ENCODE measurements at regions not wholly inside any gene's neighbourhood (a gene's known extent, or its start where the extent isn't known, plus 50 kb on each side); places are given as distances from the start of the nearest gene placed in this dataset.

GRCh38 chr6:21664314-21665109, 71.0 kb downstream of the SOX4 start:
- no peak for DNase-seq (ENCODE audit: low spot score in 2 of 2)
- WGBS, 2 donors = 2% methylated on average over 63 to 65 of the region's 73 CpGs
- TF ChIP-seq POLR2A (IDR thresholded peaks at IDR 0.05) (no peak), EP300 (IDR thresholded peaks at IDR 0.05) (no peak)
- H3K4me1 ChIP-seq = peaks cover 0 to 34% (median 2%) of the 10 kb centered on the region in 4 donors
- H3K27ac ChIP-seq = peak overlapping the region in 2 of 4 donors; percentile 20 to 76
- no peaks in the 10 kb centered on the region for H3K36me3 ChIP-seq
- H3K27me3 ChIP-seq = peaks cover 0 to 29% of the 10 kb centered on the region in 2 donors
- H3K4me3 ChIP-seq = peak overlapping the region; percentile 39 to 68 (median 48)
- no peaks in the 10 kb centered on the region for H3K9me3 ChIP-seq

GRCh38 chr6:21665110-21665391, 71.5 kb downstream of the SOX4 start:
- Histone ChIP-seq H3K27me3 (peaks cover 0 to 29% of the 10 kb centered on the region in 2 donors), H3K4me3 (peak overlapping the region; percentile 39 to 68 (median 48)), H3K9me3 (no peaks in the 10 kb centered on the region), H3K4me1 (peaks cover 0 to 34% (median 2%) of the 10 kb centered on the region in 4 donors), H3K27ac (peak overlapping the region in 2 of 4 donors; percentile 20 to 76), H3K36me3 (no peaks in the 10 kb centered on the region)
- no peak for DNase-seq (ENCODE audit: low spot score in 2 of 2)
- WGBS, 2 donors = 1 to 5% methylated on average over 9 of the region's 9 CpGs
- no peak for TF ChIP-seq CTCF (IDR thresholded peaks at IDR 0.05)
- no peak for TF ChIP-seq POLR2A (IDR thresholded peaks at IDR 0.05)
- no peak for TF ChIP-seq EP300 (IDR thresholded peaks at IDR 0.05)

DNA sequence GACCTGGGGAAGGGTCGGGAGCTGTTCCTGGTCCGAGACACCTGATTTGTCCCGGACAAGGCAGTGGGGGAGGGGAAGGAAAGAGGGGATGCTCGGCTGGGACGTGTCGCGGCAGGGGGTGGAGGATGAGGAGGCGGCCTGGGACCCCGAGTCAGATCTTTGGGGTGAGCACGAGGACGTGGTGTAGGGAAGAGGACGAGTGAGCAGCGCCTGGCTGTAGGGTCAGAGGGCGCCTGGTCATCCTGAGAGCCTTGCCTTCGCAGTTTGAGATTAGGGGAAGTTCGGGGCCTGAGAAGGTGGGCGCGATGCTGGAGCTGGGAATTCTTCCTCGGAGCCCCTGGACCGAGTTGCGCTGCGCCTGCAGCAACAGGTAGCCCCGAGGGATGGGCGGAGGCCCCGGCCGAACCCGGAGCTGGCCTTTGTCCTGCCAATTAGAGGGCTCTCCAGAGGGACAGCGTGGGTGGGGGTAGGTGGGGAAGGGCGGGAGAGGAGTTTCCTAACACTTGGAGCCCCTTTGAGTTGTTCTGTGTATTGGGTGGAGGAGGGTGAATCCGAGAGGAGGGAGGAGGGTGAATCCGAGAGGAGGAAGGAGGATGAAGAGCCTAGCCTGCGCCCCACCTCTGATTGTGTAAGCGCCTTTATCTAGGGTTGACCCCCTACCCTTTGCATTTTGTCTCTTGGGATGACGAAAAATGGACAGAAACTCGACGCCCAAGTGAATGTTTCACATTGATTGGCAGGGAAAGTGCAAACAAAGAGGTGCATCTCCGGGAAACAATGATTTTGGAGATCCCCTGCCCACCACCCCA, 72.0 kb downstream of the SOX4 start:
- Histone ChIP-seq H3K9me3 (no peaks in the 10 kb centered on the region), H3K4me3 (peak overlapping the region; percentile 39 to 68 (median 48)), H3K36me3 (no peaks in the 10 kb centered on the region), H3K27ac (peak overlapping the region in 2 of 4 donors; percentile 68 to 76), H3K4me1 (peaks cover 0 to 34% (median 2%) of the 10 kb centered on the region in 4 donors), H3K27me3 (peaks cover 0 to 29% of the 10 kb centered on the region in 2 donors)
- DNase-seq (ENCODE audit: low spot score in 2 of 2) = no peak
- 1 to 3% methylated on average over 37 of the region's 37 CpGs for WGBS, 2 donors
- TF ChIP-seq POLR2A (IDR thresholded peaks at IDR 0.05) = no peak
- TF ChIP-seq EP300 (IDR thresholded peaks at IDR 0.05) = no peak

- Histone ChIP-seq H3K9me3 (no peaks in the 10 kb centered on the region), H3K27ac (peak overlapping the region in 3 of 4 donors; percentile 38 to 76 (median 68)), H3K27me3 (peaks cover 0 to 29% of the 10 kb centered on the region in 2 donors), H3K4me1 (peaks cover 0 to 34% (median 2%) of the 10 kb centered on the region in 4 donors), H3K36me3 (no peaks in the 10 kb centered on the region), H3K4me3 (peak overlapping the region; percentile 39 to 68 (median 48))
- 1 to 2% methylated on average over 22 to 33 of the region's 33 CpGs for WGBS, 2 donors
- TF ChIP-seq EP300 (IDR thresholded peaks at IDR 0.05) (no peak), CTCF (IDR thresholded peaks at IDR 0.05) (no peak), POLR2A (IDR thresholded peaks at IDR 0.05) (no peak)
- no peak for DNase-seq (ENCODE audit: low spot score in 2 of 2)
Measured at GRCh38 chr6:21666201-21666691, 72.7 kb downstream of the SOX4 start.

- H3K4me1 ChIP-seq = peaks cover 0 to 34% (median 2%) of the 10 kb centered on the region in 4 donors
- 12 to 13% methylated on average over 27 of the region's 27 CpGs for WGBS, 2 donors
- H3K4me3 ChIP-seq = peak overlapping the region; percentile 39 to 68 (median 48)
Measured at GRCh38 chr6:21666853-21667681, 73.5 kb downstream of the SOX4 start.

More at GRCh38 chr6:21666853-21667681, 73.5 kb downstream of the SOX4 start:
- Histone ChIP-seq H3K36me3 (no peaks in the 10 kb centered on the region), H3K27me3 (peaks cover 0 to 29% of the 10 kb centered on the region in 2 donors), H3K27ac (peak overlapping the region in 3 of 4 donors; percentile 38 to 76 (median 68)), H3K9me3 (no peaks in the 10 kb centered on the region)
- no peak for DNase-seq (ENCODE audit: low spot score in 2 of 2)
- TF ChIP-seq EP300 (IDR thresholded peaks at IDR 0.05) (no peak), POLR2A (IDR thresholded peaks at IDR 0.05) (no peak), CTCF (IDR thresholded peaks at IDR 0.05) (no peak)
